Thoracic aorta (tissue), 2 donors: ENCODE measurements at regions not wholly inside any gene's neighbourhood (a gene's known extent, or its start where the extent isn't known, plus 50 kb on each side); places are given as distances from the start of the nearest gene placed in this dataset.

Source experiments
- ATAC-seq: fragments of 150-250 bp; one replicate; pipeline ENCODE4 v1.8.0; 2017; ENCODE audit warnings: low read depth; ENCODE audit not compliant: insufficient number of reproducible peaks, low FRiP score
- DNase-seq: peaks from one replicate; pipeline ENCODE4 v3.0.0-alpha.2; 2020; ENCODE audit warnings: low spot score
- H3K27ac ChIP-seq, 2 donors: fragments of 200-600 bp; sonication (generic); 1 replicate in 1 of 2; 2 replicates in 1 of 2; pipeline ENCODE4 v1.5.1; 2016; ENCODE audit warnings: mild to moderate bottlenecking in 2 of 2, moderate library complexity in 2 of 2
- H3K27me3 ChIP-seq: fragments of 200-600 bp; sonication (generic); replicated peaks from 2 replicates; pipeline ENCODE4 v1.6.0; 2016; ENCODE audit warnings: mild to moderate bottlenecking; ENCODE audit not compliant: insufficient read depth
- H3K36me3 ChIP-seq: fragments of 200-600 bp; sonication (generic); one replicate; pipeline ENCODE4 v1.5.1; 2016
- H3K4me1 ChIP-seq, 2 donors: fragments of 200-600 bp; sonication (generic); 1 replicate in 1 of 2; 2 replicates in 1 of 2; pipeline versions ENCODE4 v1.5.1 to v1.6.0; 2016; ENCODE audit warnings: low read depth in 2 of 2, mild to moderate bottlenecking in 1 of 2; ENCODE audit not compliant: control insufficient read depth in 1 of 2
- H3K4me3 ChIP-seq: fragments of 200-600 bp; sonication (generic); 2 replicates; pipeline ENCODE4 v1.5.1; 2016; ENCODE audit warnings: mild to moderate bottlenecking
- H3K9me3 ChIP-seq: fragments of 200-600 bp; sonication (generic); 2 replicates; pipeline ENCODE4 v1.5.1; 2016
- CTCF ChIP-seq: fragments of 200-600 bp; sonication (generic); IDR thresholded peaks from one replicate; pipeline ENCODE4 v1.5.1; 2019; ENCODE audit warnings: antibody characterized with exemption

- H3K4me3 ChIP-seq, result no peak overlapping the region
- no peaks in the 10 kb centered on the region for H3K4me1 ChIP-seq
- no peak for TF ChIP-seq CTCF
- no peak overlapping the region for H3K27ac ChIP-seq
- H3K27me3 ChIP-seq, result no peaks in the 10 kb centered on the region
- no peak for DNase-seq
- no peak for ATAC-seq
- no peaks in the 10 kb centered on the region for H3K36me3 ChIP-seq
- H3K9me3 ChIP-seq, result no peaks in the 10 kb centered on the region
These were observed 470.4 kb upstream of the ROBO1 start for GRCh38 chr3:80238152-80238551.

- ATAC-seq (no peak), DNase-seq (no peak)
- Histone ChIP-seq H3K4me3 (no peak overlapping the region), H3K9me3 (no peaks in the 10 kb centered on the region), H3K27me3 (no peaks in the 10 kb centered on the region), H3K27ac (no peak overlapping the region), H3K36me3 (no peaks in the 10 kb centered on the region), H3K4me1 (no peaks in the 10 kb centered on the region)
- no peak for TF ChIP-seq CTCF
These were observed 466.9 kb upstream of the ROBO1 start for GRCh38 chr3:80234706-80235105.

GRCh38 chr3:80233576-80233975 is 465.8 kb upstream of the ROBO1 start:
- H3K27me3 ChIP-seq, result no peaks in the 10 kb centered on the region
- no peak overlapping the region for H3K4me3 ChIP-seq
- H3K9me3 ChIP-seq, result no peaks in the 10 kb centered on the region
- H3K4me1 ChIP-seq, result no peaks in the 10 kb centered on the region
- no peaks in the 10 kb centered on the region for H3K36me3 ChIP-seq
- ATAC-seq (no peak), DNase-seq (no peak)
- no peak overlapping the region for H3K27ac ChIP-seq
- no peak for TF ChIP-seq CTCF

- Histone ChIP-seq H3K4me1 (no peaks in the 10 kb centered on the region), H3K4me3 (no peak overlapping the region), H3K36me3 (no peaks in the 10 kb centered on the region), H3K27ac (no peak overlapping the region), H3K9me3 (no peaks in the 10 kb centered on the region), H3K27me3 (no peaks in the 10 kb centered on the region)
- ATAC-seq (no peak), DNase-seq (no peak)
- no peak for TF ChIP-seq CTCF
These were observed 465.0 kb upstream of the ROBO1 start for GRCh38 chr3:80232760-80233159.

GRCh38 chr3:80230962-80231361 is 463.2 kb upstream of the ROBO1 start:
- no peaks in the 10 kb centered on the region for H3K4me1 ChIP-seq
- no peaks in the 10 kb centered on the region for H3K9me3 ChIP-seq
- H3K27ac ChIP-seq, result no peak overlapping the region
- H3K36me3 ChIP-seq, result no peaks in the 10 kb centered on the region
- no peak for DNase-seq
- no peaks in the 10 kb centered on the region for H3K27me3 ChIP-seq
- ATAC-seq, result no peak
- no peak overlapping the region for H3K4me3 ChIP-seq
- no peak for TF ChIP-seq CTCF
